ENCODE measurements at regions not wholly inside any gene's neighbourhood (a gene's known extent, or its start where the extent isn't known, plus 50 kb on each side); places are given as distances from the start of the nearest gene placed in this dataset.

DNA sequence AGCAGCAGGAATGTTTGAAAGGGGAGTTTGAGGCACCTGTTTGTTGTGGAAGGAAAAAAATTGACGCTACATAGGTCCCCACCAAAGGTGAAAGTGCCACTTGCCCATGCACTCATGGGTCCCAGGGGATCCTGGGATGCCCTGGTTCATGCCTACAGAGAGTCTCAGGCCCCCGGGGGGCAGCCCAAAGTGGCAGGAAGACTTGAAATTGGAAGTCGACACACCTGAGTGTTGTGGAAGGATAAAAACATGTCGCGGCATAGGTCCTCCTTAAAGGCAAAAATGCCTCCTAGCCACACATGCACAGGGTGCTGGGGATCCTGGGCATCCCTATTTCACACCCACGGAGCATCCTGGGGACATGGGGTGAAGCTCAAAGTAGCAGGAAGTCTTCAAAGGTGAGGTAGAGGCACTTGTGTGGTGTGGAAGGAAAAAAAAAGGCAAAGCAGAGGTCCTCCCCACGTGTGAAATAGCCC is 576.1 kb downstream of the ALG10 start:
- no peaks in the 10 kb centered on the region for H3K27me3 ChIP-seq (ENCODE audit: control insufficient read depth, insufficient read depth, low read length)
- H3K4me3 ChIP-seq (ENCODE audit: low read depth, low read length): no peak overlapping the region
- FAIRE-seq: no peak

GRCh38 chr12:34598851-34599529 is 576.7 kb downstream of the ALG10 start:
- H3K4me3 ChIP-seq (ENCODE audit: low read depth, low read length): no peak overlapping the region
- no peak for TF ChIP-seq CTCF (IDR thresholded peaks at IDR 0.05; ENCODE audit: insufficient read depth, low read length, severe bottlenecking)
- no peak for DNase-seq (ENCODE audit: low read depth)
- FAIRE-seq: no peak
- no peaks in the 10 kb centered on the region for H3K36me3 ChIP-seq (ENCODE audit: control insufficient read depth, insufficient read depth, low read length)
- no peaks in the 10 kb centered on the region for H3K27me3 ChIP-seq (ENCODE audit: control insufficient read depth, insufficient read depth, low read length)

More for the DNA sequence above, 576.1 kb downstream of the ALG10 start:
- no peaks in the 10 kb centered on the region for H3K36me3 ChIP-seq (ENCODE audit: control insufficient read depth, insufficient read depth, low read length)
- no peak for DNase-seq (ENCODE audit: low read depth)
- TF ChIP-seq CTCF (IDR thresholded peaks at IDR 0.05; ENCODE audit: insufficient read depth, low read length, severe bottlenecking): no peak

DNA sequence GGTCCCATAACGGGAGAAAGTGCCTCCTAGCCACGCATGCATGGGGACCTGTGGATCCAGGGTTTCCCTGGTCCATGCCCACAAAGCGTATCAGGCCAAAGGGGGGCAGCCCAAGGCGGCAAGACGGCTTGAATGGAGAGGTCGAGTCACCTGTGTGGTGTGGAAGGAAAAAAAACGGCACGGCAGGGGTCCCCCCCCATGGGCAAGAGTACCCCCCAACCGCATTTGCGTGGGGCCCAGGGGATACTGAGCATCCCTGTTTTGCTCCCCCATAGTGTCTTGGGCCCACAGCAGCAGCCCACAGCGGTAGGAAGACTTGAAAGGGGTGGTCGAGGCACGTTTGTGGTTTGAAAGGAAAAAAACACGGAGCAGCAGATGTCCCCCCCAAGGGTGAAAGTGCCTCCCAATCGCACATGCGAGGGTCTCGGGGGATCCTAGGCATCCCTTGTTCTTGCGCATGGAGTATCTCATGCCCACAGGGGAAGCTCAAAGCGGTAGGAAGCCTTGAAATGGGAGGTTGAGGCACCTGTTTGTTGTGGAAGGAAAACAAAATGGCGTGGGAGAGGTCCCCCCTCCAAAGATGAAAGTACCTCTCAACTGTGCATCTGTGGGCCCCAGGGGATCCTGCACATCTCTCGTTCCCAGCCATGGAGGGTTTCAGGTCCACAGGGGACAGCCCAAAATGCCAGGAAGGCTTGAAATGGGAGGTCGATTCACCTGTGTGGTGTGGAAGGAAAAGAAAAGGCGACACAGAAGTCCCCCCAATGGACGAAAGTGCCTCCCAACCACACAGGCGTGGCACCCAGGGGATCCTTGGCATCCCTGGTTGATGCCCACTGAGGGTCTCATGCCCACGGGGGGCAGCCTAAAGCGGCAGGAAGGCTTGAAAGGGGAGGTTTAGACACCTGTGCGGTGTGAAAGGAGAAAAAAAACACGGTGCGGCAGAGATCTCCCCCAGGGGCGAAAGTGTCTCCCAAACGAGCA is 577.5 kb downstream of the ALG10 start:
- no peak for TF ChIP-seq CTCF (IDR thresholded peaks at IDR 0.05; ENCODE audit: insufficient read depth, low read length, severe bottlenecking)
- Histone ChIP-seq H3K27me3 (ENCODE audit: control insufficient read depth, insufficient read depth, low read length) (no peaks in the 10 kb centered on the region), H3K36me3 (ENCODE audit: control insufficient read depth, insufficient read depth, low read length) (no peaks in the 10 kb centered on the region), H3K4me3 (ENCODE audit: low read depth, low read length) (no peak overlapping the region)
- FAIRE-seq: no peak
- DNase-seq (ENCODE audit: low read depth): no peak

DNA sequence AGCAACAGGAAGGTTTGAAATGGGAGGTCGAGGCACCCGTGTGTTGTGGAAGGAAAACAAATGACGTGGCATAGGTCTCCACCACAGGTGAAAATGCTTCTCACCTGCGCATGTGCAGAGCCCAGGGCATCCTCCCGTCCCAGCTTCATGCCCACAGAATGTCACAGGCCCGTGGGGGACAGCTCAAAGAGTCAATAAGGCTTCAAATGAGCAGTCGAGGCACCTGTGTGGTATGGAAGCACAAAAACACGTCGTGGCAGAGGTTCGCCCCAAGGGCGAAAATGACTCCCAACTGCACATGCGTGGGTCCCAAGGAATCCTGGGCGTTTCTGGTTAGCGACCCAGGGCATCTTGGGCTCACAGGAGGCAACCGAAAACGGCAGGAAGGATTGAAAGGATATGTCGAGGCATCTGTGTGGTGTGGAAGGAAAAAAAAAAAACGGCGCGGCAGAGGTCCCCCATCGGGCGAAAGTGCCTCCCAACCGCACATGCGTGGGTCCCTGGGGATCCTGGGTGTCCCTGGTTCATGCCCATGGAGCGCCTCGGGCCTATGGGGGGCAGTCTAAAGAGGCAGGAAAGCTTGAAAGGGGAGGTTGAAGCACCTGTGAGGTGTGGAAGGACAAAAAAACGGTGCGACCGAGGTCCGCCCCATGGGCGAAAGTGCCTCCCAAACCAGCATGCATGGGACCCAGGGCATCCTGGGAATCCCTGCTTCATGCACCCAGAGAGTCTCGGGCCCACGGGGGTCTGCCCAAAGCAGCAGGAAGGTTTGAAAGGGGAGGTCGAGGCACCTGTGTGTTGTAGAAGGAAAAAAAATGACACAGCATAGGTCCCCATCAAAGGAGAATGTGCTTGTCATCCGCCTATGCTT is 578.5 kb downstream of the ALG10 start:
- TF ChIP-seq CTCF (IDR thresholded peaks at IDR 0.05; ENCODE audit: insufficient read depth, low read length, severe bottlenecking): no peak
- Histone ChIP-seq H3K4me3 (ENCODE audit: low read depth, low read length) (no peak overlapping the region), H3K36me3 (ENCODE audit: control insufficient read depth, insufficient read depth, low read length) (no peaks in the 10 kb centered on the region), H3K27me3 (ENCODE audit: control insufficient read depth, insufficient read depth, low read length) (no peaks in the 10 kb centered on the region)
- FAIRE-seq (no peak), DNase-seq (ENCODE audit: low read depth) (no peak)

GRCh38 chr12:34601689-34602088 is 579.4 kb downstream of the ALG10 start:
- no peak for FAIRE-seq

More at GRCh38 chr12:34601689-34602088, 579.4 kb downstream of the ALG10 start:
- no peak overlapping the region for H3K4me3 ChIP-seq (ENCODE audit: low read depth, low read length)
- no peak for DNase-seq (ENCODE audit: low read depth)
- H3K36me3 ChIP-seq (ENCODE audit: control insufficient read depth, insufficient read depth, low read length): no peaks in the 10 kb centered on the region
- TF ChIP-seq CTCF (IDR thresholded peaks at IDR 0.05; ENCODE audit: insufficient read depth, low read length, severe bottlenecking): no peak
- H3K27me3 ChIP-seq (ENCODE audit: control insufficient read depth, insufficient read depth, low read length): no peaks in the 10 kb centered on the region

Data from bronchial epithelial cell (primary cell).